ENCODE measurements at regions not wholly inside any gene's neighbourhood (a gene's known extent, or its start where the extent isn't known, plus 50 kb on each side); places are given as distances from the start of the nearest gene placed in this dataset.

DNA sequence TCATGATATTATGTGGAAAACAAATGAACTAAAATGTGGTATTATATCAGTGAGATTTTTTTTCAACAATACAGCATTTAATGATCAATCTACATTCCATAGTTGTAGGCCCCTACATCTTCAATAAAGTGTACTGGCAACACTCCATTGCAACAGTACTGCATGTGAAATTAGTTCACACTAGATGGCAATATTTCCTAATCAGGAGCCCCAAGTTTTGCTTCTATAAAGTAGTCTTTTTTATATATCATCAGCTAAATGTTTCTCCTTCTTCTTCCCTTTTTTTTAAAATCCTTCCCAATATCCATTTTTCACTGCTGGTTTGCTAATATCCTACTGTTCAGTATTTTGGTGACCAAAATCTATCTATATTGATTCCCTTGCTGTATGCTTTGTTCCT, 528.3 kb upstream of the ATXN8OS start:
- H3K27me3 ChIP-seq (ENCODE audit: control insufficient read depth, low read length) = no peaks in the 10 kb centered on the region
- H3K4me3 ChIP-seq (ENCODE audit: low read length) = no peak overlapping the region
- no peak overlapping the region for H3K27ac ChIP-seq (ENCODE audit: low read depth, low read length)
- no peaks in the 10 kb centered on the region for H3K9me2 ChIP-seq (replicated peaks; ENCODE audit: control insufficient read depth, low read length)
- no peaks in the 10 kb centered on the region for H3K36me3 ChIP-seq (ENCODE audit: control insufficient read depth, low read length)
- H4K20me1 ChIP-seq (ENCODE audit: control insufficient read depth, insufficient read depth, low read depth, low read length) = no peaks in the 10 kb centered on the region
- no peaks in the 10 kb centered on the region for H3K79me2 ChIP-seq (ENCODE audit: control insufficient read depth, low read length)
- TF ChIP-seq, protein P1, sequence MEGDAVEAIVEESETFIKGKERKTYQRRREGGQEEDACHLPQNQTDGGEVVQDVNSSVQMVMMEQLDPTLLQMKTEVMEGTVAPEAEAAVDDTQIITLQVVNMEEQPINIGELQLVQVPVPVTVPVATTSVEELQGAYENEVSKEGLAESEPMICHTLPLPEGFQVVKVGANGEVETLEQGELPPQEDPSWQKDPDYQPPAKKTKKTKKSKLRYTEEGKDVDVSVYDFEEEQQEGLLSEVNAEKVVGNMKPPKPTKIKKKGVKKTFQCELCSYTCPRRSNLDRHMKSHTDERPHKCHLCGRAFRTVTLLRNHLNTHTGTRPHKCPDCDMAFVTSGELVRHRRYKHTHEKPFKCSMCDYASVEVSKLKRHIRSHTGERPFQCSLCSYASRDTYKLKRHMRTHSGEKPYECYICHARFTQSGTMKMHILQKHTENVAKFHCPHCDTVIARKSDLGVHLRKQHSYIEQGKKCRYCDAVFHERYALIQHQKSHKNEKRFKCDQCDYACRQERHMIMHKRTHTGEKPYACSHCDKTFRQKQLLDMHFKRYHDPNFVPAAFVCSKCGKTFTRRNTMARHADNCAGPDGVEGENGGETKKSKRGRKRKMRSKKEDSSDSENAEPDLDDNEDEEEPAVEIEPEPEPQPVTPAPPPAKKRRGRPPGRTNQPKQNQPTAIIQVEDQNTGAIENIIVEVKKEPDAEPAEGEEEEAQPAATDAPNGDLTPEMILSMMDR (IDR thresholded peaks at IDR 0.05; ENCODE audit: low read depth, low read length, poor library complexity, severe bottlenecking) = no peak
- H3K4me2 ChIP-seq (ENCODE audit: low read length) = no peak overlapping the region
- no peaks in the 10 kb centered on the region for H3K9me3 ChIP-seq (ENCODE audit: control insufficient read depth, insufficient read depth, low read length)
- H3K4me1 ChIP-seq (ENCODE audit: control insufficient read depth, low read length) = no peaks in the 10 kb centered on the region
- H3F3A ChIP-seq (ENCODE audit: control insufficient read depth, insufficient read depth) = no peaks in the 10 kb centered on the region

DNA sequence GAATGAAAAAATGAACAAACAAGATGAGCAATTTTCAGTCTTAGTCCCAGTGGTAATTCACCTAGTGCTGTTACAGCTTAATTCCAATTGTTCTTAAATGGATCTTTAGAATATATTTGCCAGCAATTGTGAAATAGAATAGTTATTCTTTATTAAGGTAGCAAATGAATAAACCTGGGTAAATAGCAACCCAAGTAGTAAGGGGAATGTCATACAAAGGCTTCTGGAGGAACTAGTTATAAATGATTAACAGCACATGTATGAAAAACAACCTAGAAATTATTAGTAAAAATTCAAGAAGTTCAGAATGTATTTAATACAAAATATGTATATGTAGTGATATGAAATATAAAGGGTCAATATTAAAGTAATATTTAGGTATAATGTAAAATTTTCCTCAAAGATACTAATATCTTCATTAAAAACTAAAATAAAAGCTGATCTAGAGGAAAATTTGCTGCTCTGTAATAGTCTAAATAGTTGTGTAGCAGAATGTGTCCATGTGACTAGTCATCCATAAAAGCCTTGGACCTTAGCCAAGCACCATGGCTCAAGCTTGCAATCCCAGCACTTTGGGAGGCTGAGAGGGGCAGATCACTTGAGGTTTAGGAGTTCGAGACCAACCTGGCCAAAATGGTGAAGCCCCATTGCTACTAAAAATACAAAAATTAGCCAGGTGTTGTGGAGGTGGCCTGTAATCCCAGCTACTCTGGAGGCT, 535.9 kb upstream of the ATXN8OS start:
- H3K27ac ChIP-seq (ENCODE audit: low read depth, low read length) = no peak overlapping the region
- H4K20me1 ChIP-seq (ENCODE audit: control insufficient read depth, insufficient read depth, low read depth, low read length) = no peaks in the 10 kb centered on the region
- no peak overlapping the region for H3K4me2 ChIP-seq (ENCODE audit: low read length)
- no peaks in the 10 kb centered on the region for H3K9me3 ChIP-seq (ENCODE audit: control insufficient read depth, insufficient read depth, low read length)
- H3K36me3 ChIP-seq (ENCODE audit: control insufficient read depth, low read length) = no peaks in the 10 kb centered on the region
- TF ChIP-seq, protein P1 (IDR thresholded peaks at IDR 0.05; ENCODE audit: low read depth, low read length, poor library complexity, severe bottlenecking) = no peak
- no peak for TF ChIP-seq EZH2phosphoT487 (IDR thresholded peaks at IDR 0.05; ENCODE audit: borderline replicate concordance, low read length)
- no peaks in the 10 kb centered on the region for H3K27me3 ChIP-seq (ENCODE audit: control insufficient read depth, low read length)
- no peaks in the 10 kb centered on the region for H3K79me2 ChIP-seq (ENCODE audit: control insufficient read depth, low read length)
- H3F3A ChIP-seq (ENCODE audit: control insufficient read depth, insufficient read depth) = no peaks in the 10 kb centered on the region
- H3K4me3 ChIP-seq (ENCODE audit: low read length) = no peak overlapping the region
- no peaks in the 10 kb centered on the region for H3K4me1 ChIP-seq (ENCODE audit: control insufficient read depth, low read length)
- no peaks in the 10 kb centered on the region for H3K9me2 ChIP-seq (replicated peaks; ENCODE audit: control insufficient read depth, low read length)

DNA sequence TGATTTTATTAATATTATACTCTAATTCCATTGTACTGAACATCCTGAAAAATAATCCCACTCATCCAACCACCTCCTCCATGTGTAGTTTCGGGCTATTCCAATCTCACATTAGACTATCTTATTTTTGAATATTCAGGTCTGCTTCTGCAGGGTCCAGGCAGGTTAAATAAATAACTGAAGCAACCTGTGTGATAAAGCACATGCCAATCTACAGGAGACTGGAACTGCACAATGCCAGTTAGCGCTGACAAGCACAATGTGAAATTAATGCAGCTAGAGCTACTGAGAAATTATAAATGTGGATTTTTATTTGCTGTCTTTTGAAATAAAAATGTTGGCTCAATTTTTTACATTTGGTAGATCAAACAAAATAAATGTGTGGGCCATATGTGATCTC, 540.1 kb upstream of the ATXN8OS start:
- Histone ChIP-seq H3F3A (ENCODE audit: control insufficient read depth, insufficient read depth) (no peaks in the 10 kb centered on the region), H3K9me3 (ENCODE audit: control insufficient read depth, insufficient read depth, low read length) (no peaks in the 10 kb centered on the region), H3K4me1 (ENCODE audit: control insufficient read depth, low read length) (no peaks in the 10 kb centered on the region), H3K4me2 (ENCODE audit: low read length) (no peak overlapping the region), H3K9me2 (replicated peaks; ENCODE audit: control insufficient read depth, low read length) (no peaks in the 10 kb centered on the region), H3K4me3 (ENCODE audit: low read length) (no peak overlapping the region), H3K27ac (ENCODE audit: low read depth, low read length) (no peak overlapping the region), H3K79me2 (ENCODE audit: control insufficient read depth, low read length) (no peaks in the 10 kb centered on the region), H3K36me3 (ENCODE audit: control insufficient read depth, low read length) (no peaks in the 10 kb centered on the region), H4K20me1 (ENCODE audit: control insufficient read depth, insufficient read depth, low read depth, low read length) (no peaks in the 10 kb centered on the region), H3K27me3 (ENCODE audit: control insufficient read depth, low read length) (no peaks in the 10 kb centered on the region)
- TF ChIP-seq EZH2phosphoT487 (IDR thresholded peaks at IDR 0.05; ENCODE audit: borderline replicate concordance, low read length) = no peak
- TF ChIP-seq, protein P1 (IDR thresholded peaks at IDR 0.05; ENCODE audit: low read depth, low read length, poor library complexity, severe bottlenecking) = no peak

All from DOHH2 (cell line).